LNCAP (cell line): ENCODE measurements at regions not wholly inside any gene's neighbourhood (a gene's known extent, or its start where the extent isn't known, plus 50 kb on each side); places are given as distances from the start of the nearest gene placed in this dataset.

Experiments used
- CTCF ChIP-seq: fragments of 450-650 bp; IDR thresholded peaks from 2 replicates; pipeline ENCODE4 v1.5.1; 2017; ENCODE audit warnings: mild to moderate bottlenecking

GRCh38 chr5:96520345-96520744 is 87.3 kb upstream of the PCSK1 start:
- TF ChIP-seq CTCF: no peak

- TF ChIP-seq CTCF: no peak
Measured at GRCh38 chr5:96522635-96523355, 89.7 kb upstream of the PCSK1 start.

- TF ChIP-seq CTCF: no peak
Measured at GRCh38 chr5:96527768-96528661, 95.0 kb upstream of the PCSK1 start.

- no peak for TF ChIP-seq CTCF
Measured at GRCh38 chr5:96528826-96529474, 95.9 kb upstream of the PCSK1 start.

- TF ChIP-seq CTCF: no peak
Measured at GRCh38 chr5:96529559-96529958, 96.5 kb upstream of the PCSK1 start.

GRCh38 chr5:96530901-96531300 is 97.9 kb upstream of the PCSK1 start:
- no peak for TF ChIP-seq CTCF

- TF ChIP-seq CTCF: no peak
Measured at GRCh38 chr5:96533371-96533770, 100.3 kb upstream of the PCSK1 start.
